ENCODE measurements at regions not wholly inside any gene's neighbourhood (a gene's known extent, or its start where the extent isn't known, plus 50 kb on each side); places are given as distances from the start of the nearest gene placed in this dataset.

- H3K4me1 ChIP-seq (replicated peaks) = no peaks in the 10 kb centered on the region
- no peak overlapping the region for H3K27ac ChIP-seq
- intact Hi-C loops (cut with DNase I) = no loop called here
- no peak overlapping the region for H3K4me3 ChIP-seq
- DNase-seq (ENCODE audit: low spot score) = no peak
- H3K27me3 ChIP-seq (replicated peaks; ENCODE audit: insufficient read depth) = no peaks in the 10 kb centered on the region
- TF ChIP-seq POLR2AphosphoS5 (IDR thresholded peaks at IDR 0.05) (no peak), POLR2A (IDR thresholded peaks at IDR 0.05) (no peak), CTCF (IDR thresholded peaks at IDR 0.05) (no peak)
- no peaks in the 10 kb centered on the region for H3K9me3 ChIP-seq
- no peaks in the 10 kb centered on the region for H3K36me3 ChIP-seq
These were observed 143.2 kb downstream of the PHLDA1 start for GRCh38 chr12:75888399-75888798.

GRCh38 chr12:75887979-75888378 is 143.6 kb downstream of the PHLDA1 start:
- Histone ChIP-seq H3K9me3 (no peaks in the 10 kb centered on the region), H3K36me3 (no peaks in the 10 kb centered on the region), H3K27me3 (replicated peaks; ENCODE audit: insufficient read depth) (no peaks in the 10 kb centered on the region), H3K4me1 (replicated peaks) (no peaks in the 10 kb centered on the region), H3K27ac (no peak overlapping the region), H3K4me3 (no peak overlapping the region)
- no peak for TF ChIP-seq POLR2AphosphoS5 (IDR thresholded peaks at IDR 0.05)
- TF ChIP-seq CTCF (IDR thresholded peaks at IDR 0.05) = no peak
- no peak for TF ChIP-seq POLR2A (IDR thresholded peaks at IDR 0.05)
- DNase-seq (ENCODE audit: low spot score) = no peak
- WGBS = 90% methylated on average over 1 of the region's 1 CpG
- intact Hi-C loops (cut with DNase I) = no loop called here

- Histone ChIP-seq H3K9me3 (no peaks in the 10 kb centered on the region), H3K27me3 (replicated peaks; ENCODE audit: insufficient read depth) (no peaks in the 10 kb centered on the region), H3K4me3 (no peak overlapping the region), H3K27ac (no peak overlapping the region), H3K4me1 (replicated peaks) (no peaks in the 10 kb centered on the region), H3K36me3 (no peaks in the 10 kb centered on the region)
- TF ChIP-seq POLR2A (IDR thresholded peaks at IDR 0.05) = no peak
- no peak for TF ChIP-seq CTCF (IDR thresholded peaks at IDR 0.05)
- TF ChIP-seq POLR2AphosphoS5 (IDR thresholded peaks at IDR 0.05) = no peak
- 85% methylated on average over 4 of the region's 4 CpGs for WGBS
- intact Hi-C loops (cut with DNase I) = no loop called here
- no peak for DNase-seq (ENCODE audit: low spot score)
These were observed 147.1 kb downstream of the PHLDA1 start for GRCh38 chr12:75884465-75884985.

- no peaks in the 10 kb centered on the region for H3K27me3 ChIP-seq (replicated peaks; ENCODE audit: insufficient read depth)
- no peaks in the 10 kb centered on the region for H3K36me3 ChIP-seq
- H3K27ac ChIP-seq = no peak overlapping the region
- H3K9me3 ChIP-seq = no peaks in the 10 kb centered on the region
- H3K4me1 ChIP-seq (replicated peaks) = no peaks in the 10 kb centered on the region
- TF ChIP-seq POLR2AphosphoS5 (IDR thresholded peaks at IDR 0.05) = no peak
- TF ChIP-seq CTCF (IDR thresholded peaks at IDR 0.05) = no peak
- TF ChIP-seq POLR2A (IDR thresholded peaks at IDR 0.05) = no peak
- intact Hi-C loops (cut with DNase I) = no loop called here
- 61% methylated on average over 3 of the region's 3 CpGs for WGBS
- DNase-seq (ENCODE audit: low spot score) = no peak
- H3K4me3 ChIP-seq = no peak overlapping the region
These were observed 148.3 kb downstream of the PHLDA1 start for GRCh38 chr12:75883241-75883640.

GRCh38 chr12:75882421-75882820 is 149.2 kb downstream of the PHLDA1 start:
- TF ChIP-seq POLR2A (IDR thresholded peaks at IDR 0.05) = no peak
- TF ChIP-seq CTCF (IDR thresholded peaks at IDR 0.05) = no peak
- TF ChIP-seq POLR2AphosphoS5 (IDR thresholded peaks at IDR 0.05) = no peak
- no peaks in the 10 kb centered on the region for H3K4me1 ChIP-seq (replicated peaks)
- no peak for DNase-seq (ENCODE audit: low spot score)
- H3K27me3 ChIP-seq (replicated peaks; ENCODE audit: insufficient read depth) = no peaks in the 10 kb centered on the region
- H3K27ac ChIP-seq = no peak overlapping the region
- H3K9me3 ChIP-seq = no peaks in the 10 kb centered on the region
- WGBS = 76% methylated on average over 3 of the region's 3 CpGs
- intact Hi-C loops (cut with DNase I) = no loop called here
- H3K36me3 ChIP-seq = no peaks in the 10 kb centered on the region
- H3K4me3 ChIP-seq = no peak overlapping the region

All from prostate gland (tissue), 2 donors.